Suppressor macrophage treated with lipopolysaccharide for 4 hours (primary cell): ENCODE measurements at regions not wholly inside any gene's neighbourhood (a gene's known extent, or its start where the extent isn't known, plus 50 kb on each side); places are given as distances from the start of the nearest gene placed in this dataset.
A peak's percentile ranks its signal among the peaks of the same experiment; 100 is the strongest.

ENCODE experiments used
- DNase-seq: peaks from one replicate; pipeline ENCODE4 v3.0.0-alpha.2; 2020

- DNase-seq = peak; percentile 76
Observed at GRCh38 chr20:50259705-50260478, 69.3 kb downstream of the CEBPB start.

- DNase-seq = peak; percentile 47
Observed at GRCh38 chr20:50260479-50261221, 70.0 kb downstream of the CEBPB start.

GRCh38 chr20:50261471-50262212, 71.0 kb downstream of the CEBPB start:
- DNase-seq = peak; percentile 56

- DNase-seq = no peak
Observed at GRCh38 chr20:50263831-50264230, 73.2 kb downstream of the CEBPB start.

GRCh38 chr20:50264534-50265145, 74.0 kb downstream of the CEBPB start:
- DNase-seq = no peak

GRCh38 chr20:50265245-50265946, 74.8 kb downstream of the CEBPB start:
- no peak for DNase-seq

- no peak for DNase-seq
Observed at GRCh38 chr20:50266293-50267040, 75.8 kb downstream of the CEBPB start.

- DNase-seq = peak; percentile 94
Observed at GRCh38 chr20:50267041-50267865, 76.6 kb downstream of the CEBPB start.

- no peak for DNase-seq
Observed at GRCh38 chr20:50267866-50268219, 77.2 kb downstream of the CEBPB start.

GRCh38 chr20:50269091-50270033, 78.7 kb downstream of the CEBPB start:
- DNase-seq = peak; percentile 21

GRCh38 chr20:50270034-50270395, 79.4 kb downstream of the CEBPB start:
- DNase-seq = no peak

GRCh38 chr20:50270569-50270968, 79.9 kb downstream of the CEBPB start:
- DNase-seq = peak; percentile 91

- DNase-seq = no peak
Observed at GRCh38 chr20:50271176-50271575, 80.5 kb downstream of the CEBPB start.

GRCh38 chr20:50271612-50272011, 81.0 kb downstream of the CEBPB start:
- DNase-seq = peak; percentile 43

- DNase-seq = peak; percentile 84
Observed at GRCh38 chr20:50272030-50272723, 81.5 kb downstream of the CEBPB start.

- DNase-seq = peak; percentile 17
Observed at GRCh38 chr20:50272724-50273446, 82.3 kb downstream of the CEBPB start.

GRCh38 chr20:50273601-50274491, 83.2 kb downstream of the CEBPB start:
- peak; percentile 94 for DNase-seq
